Islet of Langerhans (tissue), 1 donor: ENCODE measurements at regions not wholly inside any gene's neighbourhood (a gene's known extent, or its start where the extent isn't known, plus 50 kb on each side); places are given as distances from the start of the nearest gene placed in this dataset.

Experiments
- FAIRE-seq: peaks from one replicate; lab custom pipeline; 2011; peaks lifted over from hg19 to GRCh38; lab: Jason Lieb, UNC

- no peak for FAIRE-seq
Observed at GRCh38 chr4:15376145-15376544, 51.7 kb upstream of the C1QTNF7 start.

GRCh38 chr4:15376594-15376993 is 51.2 kb upstream of the C1QTNF7 start:
- FAIRE-seq = no peak
